Natural killer cell treated with Interleukin-12 subunit alpha and Interleukin-12 subunit beta and Interleukin-15 and Interleukin-18, amount 100 ng/mL, for 72 hours (primary cell): ENCODE measurements at regions not wholly inside any gene's neighbourhood (a gene's known extent, or its start where the extent isn't known, plus 50 kb on each side); places are given as distances from the start of the nearest gene placed in this dataset.
"Not testable (repeated sequence)": the region's sequence is repeated elsewhere in the genome, so short reads cannot be mapped to it uniquely, and the experiment has no call there.

Experiments used
- ATAC-seq, 2 donors: fragments of 150-1000 bp; cut with Tn5 transposase in 1 of 2; sonication (Bioruptor Pico), chemical (Tn5 transposase) in 1 of 2; 2 replicates each; pipeline ENCODE4 v1.10.0; 2021
- DNase-seq: peaks from one replicate; pipeline ENCODE4 v3.0.0; 2022; ENCODE audit warnings: low spot score
- H3K27ac Mint-ChIP-seq, 2 donors: 1 replicate in 1 of 2; 2 replicates in 1 of 2; pipeline ENCODE4 v1.8.0; 2022; ENCODE audit warnings: mixed read lengths in 2 of 2, mild to moderate bottlenecking in 1 of 2, moderate library complexity in 1 of 2
- H3K27me3 Mint-ChIP-seq, 2 donors: 1 replicate in 1 of 2; 2 replicates in 1 of 2; pipeline ENCODE4 v1.8.0; 2022; ENCODE audit warnings: mixed read lengths in 2 of 2
- H3K36me3 Mint-ChIP-seq: one replicate; pipeline ENCODE4 v1.8.0; 2022; ENCODE audit warnings: mixed read lengths
- H3K4me1 Mint-ChIP-seq, 2 donors: 1 replicate in 1 of 2; 2 replicates in 1 of 2; pipeline ENCODE4 v1.8.0; 2022; ENCODE audit warnings: low read depth in 2 of 2, mixed read lengths in 2 of 2, mild to moderate bottlenecking in 1 of 2
- H3K4me3 Mint-ChIP-seq: one replicate; pipeline ENCODE4 v1.8.0; 2022; ENCODE audit warnings: mixed read lengths
- H3K9me3 Mint-ChIP-seq: 2 replicates; pipeline ENCODE4 v1.8.0; 2022; ENCODE audit warnings: mixed read lengths

- Mint-ChIP-seq H3K36me3 (no peaks in the 10 kb centered on the region), H3K4me3 (no peak overlapping the region)
Observed at GRCh38 chr2:147425437-147426029, 419.3 kb upstream of the ACVR2A start.

GRCh38 chr2:147424766-147425165 lies 420.1 kb upstream of the ACVR2A start:
- peaks cover 0 to 4% of the 10 kb centered on the region in 2 donors for H3K4me1 Mint-ChIP-seq
- no peaks in the 10 kb centered on the region for H3K36me3 Mint-ChIP-seq
- peaks cover 0 to under 1% of the 10 kb centered on the region in 2 donors for H3K27me3 Mint-ChIP-seq
- H3K4me3 Mint-ChIP-seq, result no peak overlapping the region
- DNase-seq (no peak), ATAC-seq (no peak)
- no peak overlapping the region for H3K27ac Mint-ChIP-seq
- peaks cover under 1% of the 10 kb centered on the region for H3K9me3 Mint-ChIP-seq

More at GRCh38 chr2:147425437-147426029, 419.3 kb upstream of the ACVR2A start:
- Mint-ChIP-seq H3K9me3 (no peaks in the 10 kb centered on the region), H3K27me3 (no peaks in the 10 kb centered on the region), H3K4me1 (peaks cover 0 to 4% of the 10 kb centered on the region in 2 donors), H3K27ac (no peak overlapping the region)
- no peak for DNase-seq
- no peak for ATAC-seq

GRCh38 chr2:147420947-147421675 lies 423.7 kb upstream of the ACVR2A start:
- Mint-ChIP-seq H3K4me1 (no peaks in the 10 kb centered on the region), H3K27me3 (peaks cover 0 to 5% of the 10 kb centered on the region in 2 donors), H3K9me3 (peaks cover 2% of the 10 kb centered on the region), H3K27ac (no peak overlapping the region), H3K36me3 (no peaks in the 10 kb centered on the region), H3K4me3 (no peak overlapping the region)
- DNase-seq (no peak), ATAC-seq (no peak)

GRCh38 chr2:147420517-147420916 lies 424.3 kb upstream of the ACVR2A start:
- Mint-ChIP-seq H3K4me3 (no peak overlapping the region), H3K36me3 (no peaks in the 10 kb centered on the region), H3K9me3 (peaks cover 2% of the 10 kb centered on the region), H3K4me1 (no peaks in the 10 kb centered on the region), H3K27me3 (peaks cover 0 to 5% of the 10 kb centered on the region in 2 donors), H3K27ac (no peak overlapping the region)
- DNase-seq (no peak), ATAC-seq (no peak)

GRCh38 chr2:147416099-147416498 lies 428.7 kb upstream of the ACVR2A start:
- Mint-ChIP-seq H3K9me3 (peaks cover 9% of the 10 kb centered on the region), H3K27me3 (peaks cover 0 to 5% of the 10 kb centered on the region in 2 donors), H3K27ac (no peak overlapping the region), H3K4me1 (no peaks in the 10 kb centered on the region), H3K4me3 (no peak overlapping the region), H3K36me3 (peaks cover 20% of the 10 kb centered on the region)
- no peak for ATAC-seq
- DNase-seq, result no peak

GRCh38 chr2:147414656-147415055 lies 430.2 kb upstream of the ACVR2A start:
- not testable (repeated sequence) for ATAC-seq, H3K9me3 Mint-ChIP-seq, DNase-seq, H3K27ac Mint-ChIP-seq, H3K4me1 Mint-ChIP-seq, H3K4me3 Mint-ChIP-seq, H3K27me3 Mint-ChIP-seq
- peaks cover 20% of the 10 kb centered on the region for H3K36me3 Mint-ChIP-seq

GRCh38 chr2:147408357-147408756 lies 436.5 kb upstream of the ACVR2A start:
- H3K4me3 Mint-ChIP-seq, result no peak overlapping the region
- H3K27ac Mint-ChIP-seq, result no peak overlapping the region
- DNase-seq, result no peak
- no peak for ATAC-seq
- peaks cover 6% of the 10 kb centered on the region for H3K36me3 Mint-ChIP-seq
- H3K27me3 Mint-ChIP-seq, result no peaks in the 10 kb centered on the region
- H3K4me1 Mint-ChIP-seq, result peaks cover 0 to 13% of the 10 kb centered on the region in 2 donors
- peaks cover 9% of the 10 kb centered on the region for H3K9me3 Mint-ChIP-seq

GRCh38 chr2:147405651-147406050 lies 439.2 kb upstream of the ACVR2A start:
- no peak for DNase-seq
- peaks cover 0 to 5% of the 10 kb centered on the region in 2 donors for H3K27me3 Mint-ChIP-seq
- ATAC-seq, result no peak
- peaks cover 3% of the 10 kb centered on the region for H3K9me3 Mint-ChIP-seq
- no peak overlapping the region for H3K4me3 Mint-ChIP-seq
- no peak overlapping the region for H3K27ac Mint-ChIP-seq
- H3K36me3 Mint-ChIP-seq, result no peaks in the 10 kb centered on the region
- H3K4me1 Mint-ChIP-seq, result peaks cover 0 to 13% of the 10 kb centered on the region in 2 donors

GRCh38 chr2:147398996-147399395 lies 445.8 kb upstream of the ACVR2A start:
- Mint-ChIP-seq H3K27me3 (peaks cover 0 to 5% of the 10 kb centered on the region in 2 donors), H3K4me3 (no peak overlapping the region), H3K4me1 (no peaks in the 10 kb centered on the region), H3K27ac (no peak overlapping the region), H3K9me3 (no peaks in the 10 kb centered on the region), H3K36me3 (no peaks in the 10 kb centered on the region)
- no peak for DNase-seq
- ATAC-seq, result no peak

GRCh38 chr2:147398301-147398700 lies 446.5 kb upstream of the ACVR2A start:
- H3K4me3 Mint-ChIP-seq, result no peak overlapping the region
- H3K27ac Mint-ChIP-seq, result no peak overlapping the region
- no peak for DNase-seq
- H3K9me3 Mint-ChIP-seq, result no peaks in the 10 kb centered on the region
- no peak for ATAC-seq
- H3K36me3 Mint-ChIP-seq, result no peaks in the 10 kb centered on the region
- H3K27me3 Mint-ChIP-seq, result peaks cover 0 to 5% of the 10 kb centered on the region in 2 donors
- H3K4me1 Mint-ChIP-seq, result no peaks in the 10 kb centered on the region

GRCh38 chr2:147396890-147397289 lies 447.9 kb upstream of the ACVR2A start:
- Mint-ChIP-seq H3K27ac (no peak overlapping the region), H3K9me3 (no peaks in the 10 kb centered on the region), H3K4me3 (no peak overlapping the region), H3K4me1 (peaks cover 0 to 5% of the 10 kb centered on the region in 2 donors), H3K36me3 (no peaks in the 10 kb centered on the region), H3K27me3 (peaks cover 0 to 5% of the 10 kb centered on the region in 2 donors)
- ATAC-seq (no peak), DNase-seq (no peak)

GRCh38 chr2:147394179-147394790 lies 450.5 kb upstream of the ACVR2A start:
- Mint-ChIP-seq H3K27me3 (no peaks in the 10 kb centered on the region), H3K9me3 (no peaks in the 10 kb centered on the region), H3K27ac (no peak overlapping the region), H3K36me3 (no peaks in the 10 kb centered on the region), H3K4me1 (peaks cover 0 to 5% of the 10 kb centered on the region in 2 donors), H3K4me3 (no peak overlapping the region)
- ATAC-seq (no peak), DNase-seq (no peak)

GRCh38 chr2:147392180-147392579 lies 452.6 kb upstream of the ACVR2A start:
- H3K27ac Mint-ChIP-seq, result no peak overlapping the region
- DNase-seq (no peak), ATAC-seq (no peak)
- no peaks in the 10 kb centered on the region for H3K36me3 Mint-ChIP-seq
- H3K4me1 Mint-ChIP-seq, result peaks cover 0 to 5% of the 10 kb centered on the region in 2 donors
- H3K27me3 Mint-ChIP-seq, result peaks cover 4 to 5% of the 10 kb centered on the region in 2 donors
- H3K4me3 Mint-ChIP-seq, result no peak overlapping the region
- H3K9me3 Mint-ChIP-seq, result no peaks in the 10 kb centered on the region

GRCh38 chr2:147390475-147390874 lies 454.4 kb upstream of the ACVR2A start:
- peaks cover 4 to 5% of the 10 kb centered on the region in 2 donors for H3K27me3 Mint-ChIP-seq
- H3K4me3 Mint-ChIP-seq, result no peak overlapping the region
- DNase-seq, result no peak
- H3K4me1 Mint-ChIP-seq, result peaks cover 0 to 5% of the 10 kb centered on the region in 2 donors
- H3K9me3 Mint-ChIP-seq, result no peaks in the 10 kb centered on the region
- H3K36me3 Mint-ChIP-seq, result no peaks in the 10 kb centered on the region
- no peak overlapping the region for H3K27ac Mint-ChIP-seq
- no peak for ATAC-seq
